Activated T-cell treated with anti-CD3 and anti-CD28 coated beads for 24 hours (primary cell): ENCODE measurements at regions not wholly inside any gene's neighbourhood (a gene's known extent, or its start where the extent isn't known, plus 50 kb on each side); places are given as distances from the start of the nearest gene placed in this dataset.
"Not testable (repeated sequence)": the region's sequence is repeated elsewhere in the genome, so short reads cannot be mapped to it uniquely, and the experiment has no call there.

Source experiments
- DNase-seq: peaks from one replicate; pipeline ENCODE4 v3.0.0-alpha.2; 2020; ENCODE audit warnings: low read depth

- DNase-seq = not testable (repeated sequence)
Observed at GRCh38 chr10:46202405-46202804, 84.4 kb upstream of the ANTXRL start.

GRCh38 chr10:46204482-46205102 lies 82.2 kb upstream of the ANTXRL start:
- DNase-seq = not testable (repeated sequence)

- not testable (repeated sequence) for DNase-seq
Observed at GRCh38 chr10:46210427-46210826, 76.4 kb upstream of the ANTXRL start.

GRCh38 chr10:46215426-46215825 lies 71.4 kb upstream of the ANTXRL start:
- DNase-seq = no peak

- DNase-seq = no peak
Observed at GRCh38 chr10:46216003-46216634, 70.7 kb upstream of the ANTXRL start.

- DNase-seq = no peak
Observed at GRCh38 chr10:46216836-46217751, 69.7 kb upstream of the ANTXRL start.

- no peak for DNase-seq
Observed at GRCh38 chr10:46217752-46218453, 68.9 kb upstream of the ANTXRL start.

- DNase-seq = no peak
Observed at GRCh38 chr10:46218921-46219320, 67.9 kb upstream of the ANTXRL start.

- DNase-seq = not testable (repeated sequence)
Observed at GRCh38 chr10:46219431-46219990, 67.3 kb upstream of the ANTXRL start.

- DNase-seq = no peak
Observed at GRCh38 chr10:46220187-46220586, 66.6 kb upstream of the ANTXRL start.

- DNase-seq = no peak
Observed at GRCh38 chr10:46220872-46221538, 65.8 kb upstream of the ANTXRL start.

GRCh38 chr10:46222364-46222935 lies 64.3 kb upstream of the ANTXRL start:
- DNase-seq = no peak

- DNase-seq = peak; percentile 16
Observed at GRCh38 chr10:46223064-46223480, 63.7 kb upstream of the ANTXRL start.

- DNase-seq = no peak
Observed at GRCh38 chr10:46223626-46224413, 63.0 kb upstream of the ANTXRL start.

GRCh38 chr10:46224414-46224682 lies 62.4 kb upstream of the ANTXRL start:
- no peak for DNase-seq

- no peak for DNase-seq
Observed at GRCh38 chr10:46225597-46225996, 61.2 kb upstream of the ANTXRL start.

GRCh38 chr10:46226232-46226631 lies 60.6 kb upstream of the ANTXRL start:
- no peak for DNase-seq

GRCh38 chr10:46226900-46227558 lies 59.8 kb upstream of the ANTXRL start:
- no peak for DNase-seq

GRCh38 chr10:46227571-46227935 lies 59.2 kb upstream of the ANTXRL start:
- DNase-seq = no peak
